IMR-90 (cell line): ENCODE measurements at regions not wholly inside any gene's neighbourhood (a gene's known extent, or its start where the extent isn't known, plus 50 kb on each side); places are given as distances from the start of the nearest gene placed in this dataset.

Experiments
- ATAC-seq: fragments of 200-7000 bp; cut with Tn5 transposase; 2 replicates; pipeline ENCODE4 v1.9.1; 2020; ENCODE audit warnings: low read depth, mild to moderate bottlenecking, moderate library complexity
- BruUV-seq: library from RNA; stranded (reverse); fragments of 400-500 nt; replicated peaks from 2 replicates; lab custom pipeline; 2021; lab: Mats Ljungman, UMichigan
- CTCF ChIA-PET: fragments of 300-600 bp; formaldehyde crosslinking; extraction: SDS; loops from one replicate; lab custom pipeline; 2021; ENCODE audit warnings: antibody characterized with exemption; lab: Yijun Ruan, JAX
- POLR2A ChIA-PET: fragments of 300-600 bp; sonication (Branson Sonifier 250); formaldehyde crosslinking; loops from one replicate; lab custom pipeline; 2022; ENCODE audit warnings: antibody characterized with exemption; ENCODE audit not compliant: unreplicated experiment; lab: Charles Lee
- DNase-seq: peaks from one replicate; pipeline ENCODE4 v3.0.0; 2013
- H2AFZ ChIP-seq: replicated peaks from 2 replicates; pipeline ENCODE3; 2013; ENCODE audit warnings: low read length, mild to moderate bottlenecking; ENCODE audit not compliant: poor library complexity
- H2AK5ac ChIP-seq: 2 replicates; pipeline ENCODE4 v1.6.1; 2013; ENCODE audit warnings: low read depth, low read length, inconsistent platforms
- H2AK9ac ChIP-seq: replicated peaks from 2 replicates; pipeline ENCODE3; 2013; ENCODE audit warnings: mild to moderate bottlenecking, low read depth, low read length, moderate library complexity; ENCODE audit not compliant: poor library complexity
- H2BK120ac ChIP-seq: 2 replicates; pipeline ENCODE4 v1.6.1; 2013; ENCODE audit warnings: low read depth, low read length, inconsistent platforms
- H2BK15ac ChIP-seq: 3 replicates; pipeline ENCODE4 v1.6.1; 2013; ENCODE audit warnings: low read depth, low read length, inconsistent platforms
- H2BK20ac ChIP-seq: 2 replicates; pipeline ENCODE4 v1.6.1; 2013; ENCODE audit warnings: low read depth, mild to moderate bottlenecking, inconsistent platforms, low read length, moderate library complexity
- H2BK5ac ChIP-seq: 2 replicates; pipeline ENCODE4 v1.6.1; 2013; ENCODE audit warnings: mild to moderate bottlenecking, low read depth, low read length, inconsistent platforms; ENCODE audit not compliant: poor library complexity, severe bottlenecking
- H3K14ac ChIP-seq: replicated peaks from 2 replicates; pipeline ENCODE4 v1.6.1; 2013; ENCODE audit warnings: low read depth, low read length, inconsistent platforms
- H3K18ac ChIP-seq: 2 replicates; pipeline ENCODE4 v1.6.1; 2013; ENCODE audit warnings: low read depth, low read length, control low read depth
- H3K23ac ChIP-seq: 2 replicates; pipeline ENCODE4 v1.6.1; 2013; ENCODE audit warnings: low read depth, low read length, inconsistent platforms
- H3K27ac ChIP-seq: 2 replicates; pipeline ENCODE4 v1.5.1; 2013; ENCODE audit warnings: mild to moderate bottlenecking, control low read depth, low read length; ENCODE audit not compliant: insufficient read depth
- H3K27me3 ChIP-seq: 2 replicates; pipeline ENCODE4 v1.6.1; 2013; ENCODE audit warnings: low read length; ENCODE audit not compliant: control insufficient read depth, insufficient read depth
- H3K36me3 ChIP-seq: 2 replicates; pipeline ENCODE4 v1.6.1; 2013; ENCODE audit warnings: low read length, mixed read lengths; ENCODE audit not compliant: control insufficient read depth, insufficient read depth
- H3K4ac ChIP-seq: 2 replicates; pipeline ENCODE4 v1.6.1; 2013; ENCODE audit warnings: low read depth, low read length, inconsistent platforms
- H3K4me1 ChIP-seq: 2 replicates; pipeline ENCODE4 v1.6.1; 2013; ENCODE audit warnings: low read length, mixed read lengths; ENCODE audit not compliant: control insufficient read depth, insufficient read depth
- H3K4me2 ChIP-seq: 2 replicates; pipeline ENCODE4 v1.6.1; 2013; ENCODE audit warnings: low read depth, mild to moderate bottlenecking, control low read depth, low read length, moderate library complexity
- H3K4me3 ChIP-seq: 2 replicates; pipeline ENCODE4 v1.5.1; 2013; ENCODE audit warnings: low read depth, mild to moderate bottlenecking, control low read depth, low read length, moderate library complexity; ENCODE audit not compliant: insufficient read depth
- H3K56ac ChIP-seq: 2 replicates; pipeline ENCODE4 v1.6.1; 2013; ENCODE audit warnings: low read length, inconsistent platforms; ENCODE audit not compliant: insufficient read depth; ENCODE audit errors: extremely low read depth
- H3K79me1 ChIP-seq, 2 experiments: 2 replicates each; pipeline ENCODE4 v1.6.1; 2013; ENCODE audit warnings: low read length in 2 of 2, inconsistent platforms in 1 of 2, low read depth in 1 of 2
- H3K9ac ChIP-seq: 2 replicates; pipeline ENCODE4 v1.6.1; 2013; ENCODE audit warnings: low read depth, low read length, control low read depth
- H3K9me1 ChIP-seq: 2 replicates; pipeline ENCODE4 v1.6.1; 2013; ENCODE audit warnings: low read length, inconsistent platforms; ENCODE audit not compliant: insufficient read depth
- H3K9me3 ChIP-seq: 2 replicates; pipeline ENCODE4 v1.6.1; 2013; ENCODE audit warnings: low read length; ENCODE audit not compliant: control insufficient read depth, insufficient read depth
- H4K20me1 ChIP-seq: 2 replicates; pipeline ENCODE4 v1.6.1; 2013; ENCODE audit warnings: low read length, inconsistent platforms; ENCODE audit not compliant: insufficient read depth
- H4K5ac ChIP-seq: 2 replicates; pipeline ENCODE4 v1.6.1; 2013; ENCODE audit warnings: mild to moderate bottlenecking, low read depth, low read length, control low read depth
- H4K8ac ChIP-seq, 2 experiments: 2 replicates each; pipeline ENCODE4 v1.6.1; 2013; ENCODE audit warnings: low read depth in 2 of 2, low read length in 2 of 2, control low read depth in 1 of 2, inconsistent platforms in 1 of 2
- H4K91ac ChIP-seq: 2 replicates; pipeline ENCODE4 v1.6.1; 2013; ENCODE audit warnings: low read depth, low read length, inconsistent platforms; ENCODE audit not compliant: insufficient read depth
- BHLHE40 ChIP-seq: fragments of 150-350 bp; IDR thresholded peaks from 2 replicates; pipeline ENCODE4 v1.6.1; 2016; ENCODE audit warnings: mild to moderate bottlenecking, low read depth, low read length
- CEBPB ChIP-seq: IDR thresholded peaks from 2 replicates; pipeline ENCODE4 v1.6.1; 2012; ENCODE audit warnings: low read depth, low read length, improper control_type of control experiment
- CHD1 ChIP-seq: IDR thresholded peaks from 2 replicates; pipeline ENCODE4 v1.6.1; 2012; ENCODE audit warnings: low read depth, low read length, improper control_type of control experiment
- CTCF ChIP-seq: conservative IDR thresholded peaks from 2 replicates; pipeline ENCODE4 v1.5.1; 2012; ENCODE audit warnings: mild to moderate bottlenecking, low read depth, low read length, improper control_type of control experiment
- FOS ChIP-seq: fragments of 150-350 bp; IDR thresholded peaks from 2 replicates; pipeline ENCODE4 v1.6.1; 2016; ENCODE audit warnings: low read depth, low read length
- MAFK ChIP-seq: IDR thresholded peaks from 2 replicates; pipeline ENCODE4 v1.6.1; 2012; ENCODE audit warnings: low read depth, low read length, improper control_type of control experiment
- MAZ ChIP-seq: IDR thresholded peaks from 2 replicates; pipeline ENCODE4 v1.6.1; 2012; ENCODE audit warnings: low read depth, mild to moderate bottlenecking, low read length, improper control_type of control experiment, moderate library complexity, borderline replicate concordance
- MXI1 ChIP-seq: IDR thresholded peaks from 2 replicates; pipeline ENCODE4 v1.6.1; 2012; ENCODE audit warnings: low read depth, mild to moderate bottlenecking, low read length, moderate library complexity, borderline replicate concordance
- RFX5 ChIP-seq: IDR thresholded peaks from 2 replicates; pipeline ENCODE4 v1.8.0; 2012; ENCODE audit warnings: low read depth, mild to moderate bottlenecking, low read length, moderate library complexity
- USF2 ChIP-seq: fragments of 150-350 bp; IDR thresholded peaks from 2 replicates; pipeline ENCODE4 v1.6.1; 2017; ENCODE audit warnings: mild to moderate bottlenecking, antibody characterized with exemption, low read length, low read depth
- WGBS, 2 experiments: methylation state at CpG; one replicate each; pipeline versions ENCODE4 v1.1.5 to v1.1.7; 2013; ENCODE audit warnings: missing lambda C conversion rate in 2 of 2; ENCODE audit not compliant: insufficient read length in 1 of 2; ENCODE audit errors: extremely low coverage in 2 of 2; 5-methylcytosine and 5-hydroxymethylcytosine counted together
- dilution Hi-C: fragments of 300-500 bp; cut with HindIII; formaldehyde crosslinking; loops from one replicate; pipeline ENCODE4 v1.14.3; 2018; ENCODE audit warnings: low sequenced_read_pairs; ENCODE audit not compliant: unreplicated experiment
- in situ Hi-C: fragments of 300-500 bp; cut with MboI; formaldehyde crosslinking; loops from 3 replicates; pipeline ENCODE4 v1.14.3; 2019; ENCODE audit warnings: low sequenced_read_pairs, inconsistent platforms, mixed read lengths
- intact Hi-C: fragments of 100-400 bp; cut with micrococcal nuclease; formaldehyde crosslinking; loops from 2 replicates; pipeline ENCODE4 v1.10.0; 2022

- H4K8ac ChIP-seq: no peak overlapping the region
- H3K36me3 ChIP-seq: no peaks in the 10 kb centered on the region
- WGBS, 2 experiments: no CpG with 5 or more reads among the region's 4 CpGs
- no peak overlapping the region for H3K9ac ChIP-seq
- no peak for TF ChIP-seq FOS
- no peak for TF ChIP-seq BHLHE40
- TF ChIP-seq CTCF: no peak
- TF ChIP-seq MAFK: no peak
- no peak for TF ChIP-seq CEBPB
- no peak for TF ChIP-seq CHD1
- TF ChIP-seq MXI1: no peak
- no peak for TF ChIP-seq USF2
- TF ChIP-seq RFX5: no peak
- no peak for TF ChIP-seq MAZ
- no peak overlapping the region for H2BK15ac ChIP-seq
- no peak overlapping the region for H2BK120ac ChIP-seq
- POLR2A ChIA-PET: no interaction called here
- no peak overlapping the region for H3K4ac ChIP-seq
- no peak for DNase-seq
- no peak overlapping the region for H4K91ac ChIP-seq
- H3K23ac ChIP-seq: no peak overlapping the region
- BruUV-seq: no TSS peak
- no peak overlapping the region for H2AFZ ChIP-seq
- CTCF ChIA-PET: no interaction called here
- no peaks in the 10 kb centered on the region for H3K9me1 ChIP-seq
- no peak overlapping the region for H2AK9ac ChIP-seq
- H3K14ac ChIP-seq: no peak overlapping the region
- no peaks in the 10 kb centered on the region for H3K79me1 ChIP-seq
- no peak overlapping the region for H2BK5ac ChIP-seq
- H3K4me3 ChIP-seq: no peak overlapping the region
- no peak overlapping the region for H3K4me2 ChIP-seq
- H3K27me3 ChIP-seq: no peaks in the 10 kb centered on the region
- no peak overlapping the region for H3K56ac ChIP-seq
- intact Hi-C loops (no loop called here), dilution Hi-C loops (no loop called here), in situ Hi-C loops (no loop called here)
- H3K4me1 ChIP-seq: no peaks in the 10 kb centered on the region
- no peak overlapping the region for H2AK5ac ChIP-seq
- H3K27ac ChIP-seq: no peak overlapping the region
- no peak overlapping the region for H3K18ac ChIP-seq
- no peak for ATAC-seq
- no peaks in the 10 kb centered on the region for H4K20me1 ChIP-seq
- no peaks in the 10 kb centered on the region for H3K9me3 ChIP-seq
- no peak overlapping the region for H4K5ac ChIP-seq
- H2BK20ac ChIP-seq: no peak overlapping the region
These were observed 66.1 kb downstream of the RBMX2 start for GRCh38 chrX:130467936-130468335.
